ENCODE measurements at regions not wholly inside any gene's neighbourhood (a gene's known extent, or its start where the extent isn't known, plus 50 kb on each side); places are given as distances from the start of the nearest gene placed in this dataset.
"Not testable (repeated sequence)": the region's sequence is repeated elsewhere in the genome, so short reads cannot be mapped to it uniquely, and the experiment has no call there.

DNA sequence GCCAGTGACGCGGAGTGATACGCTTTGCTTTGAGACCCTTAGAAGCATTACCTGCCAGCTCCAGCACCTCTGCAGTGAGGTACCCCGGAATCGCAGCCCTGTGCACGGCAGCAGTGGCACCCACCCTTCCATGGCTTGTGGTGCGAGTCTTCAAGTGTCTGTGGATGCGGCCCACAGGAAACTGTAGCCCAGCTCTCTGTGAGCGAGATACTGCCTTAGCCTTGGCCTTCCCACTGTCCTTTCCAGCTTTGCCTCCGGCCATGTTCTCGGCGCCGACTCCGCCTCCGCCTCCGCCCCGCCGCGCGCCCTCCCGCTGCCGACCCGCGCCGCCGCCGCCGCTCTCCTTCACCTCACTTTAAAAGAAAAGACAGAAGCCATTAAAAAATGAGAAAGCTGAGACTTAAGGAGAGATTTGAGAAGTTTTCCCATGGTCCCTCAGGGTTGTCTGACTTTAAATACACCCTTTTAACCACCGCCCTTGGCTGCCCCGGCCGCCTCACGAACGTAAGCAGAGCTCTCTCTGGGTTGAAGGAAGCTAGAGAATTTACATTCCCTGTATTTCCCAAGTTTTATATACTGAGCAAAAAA lies 78.5 kb upstream of the FAM174B start:
- peak; percentile 34 for ATAC-seq
- H3K4me1 Mint-ChIP-seq: no peaks in the 10 kb centered on the region
- peak overlapping the region; percentile 81 for H3K4me3 Mint-ChIP-seq
- H3K36me3 Mint-ChIP-seq: no peaks in the 10 kb centered on the region
- H3K27ac Mint-ChIP-seq: no peak overlapping the region
- peaks cover 12% of the 10 kb centered on the region for H3K27me3 Mint-ChIP-seq
- no peaks in the 10 kb centered on the region for H3K9me3 Mint-ChIP-seq

DNA sequence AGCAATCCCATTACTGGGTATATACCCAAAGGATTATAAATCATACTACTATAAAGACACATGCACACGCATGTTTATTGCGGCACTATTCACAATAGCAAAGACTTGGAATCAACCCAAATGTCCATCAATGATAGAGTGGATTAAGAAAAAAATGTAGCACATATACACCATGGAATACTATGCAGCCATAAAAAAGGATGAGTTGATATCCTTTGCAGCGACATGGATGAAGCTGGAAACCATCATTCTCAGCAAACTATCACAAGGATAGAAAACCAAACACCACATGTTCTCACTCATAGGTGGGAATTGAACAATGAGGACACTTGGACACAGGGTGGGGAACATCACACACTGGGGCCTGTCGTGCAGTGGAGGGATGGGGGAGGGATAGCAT lies 83.7 kb upstream of the FAM174B start:
- ATAC-seq, H3K27ac Mint-ChIP-seq, H3K4me1 Mint-ChIP-seq, H3K9me3 Mint-ChIP-seq, H3K36me3 Mint-ChIP-seq, H3K4me3 Mint-ChIP-seq, H3K27me3 Mint-ChIP-seq: not testable (repeated sequence)

DNA sequence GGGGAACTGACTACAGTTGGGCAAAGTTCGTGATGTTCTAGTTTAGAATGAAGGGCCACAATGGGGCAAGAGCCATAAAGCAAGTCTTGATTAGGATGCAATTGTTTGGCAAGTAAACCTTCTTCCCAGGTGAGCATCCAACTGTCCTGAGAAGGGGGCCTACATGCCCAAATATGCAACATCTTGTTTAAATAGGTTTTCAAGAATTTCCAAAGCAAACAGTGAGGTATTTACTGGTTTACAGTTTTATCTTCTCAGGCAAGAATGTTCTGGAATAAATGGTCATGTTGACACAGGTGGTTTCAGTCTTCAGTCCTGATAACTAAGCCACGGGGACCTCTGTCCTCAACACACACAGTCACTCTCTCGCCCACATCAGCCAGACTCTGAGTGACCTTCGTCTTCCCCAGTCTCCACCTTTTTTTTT lies 90.3 kb upstream of the FAM174B start:
- ATAC-seq: no peak
- no peaks in the 10 kb centered on the region for H3K4me1 Mint-ChIP-seq
- peaks cover 9% of the 10 kb centered on the region for H3K27me3 Mint-ChIP-seq
- H3K9me3 Mint-ChIP-seq: no peaks in the 10 kb centered on the region
- no peak overlapping the region for H3K4me3 Mint-ChIP-seq
- no peak overlapping the region for H3K27ac Mint-ChIP-seq
- no peaks in the 10 kb centered on the region for H3K36me3 Mint-ChIP-seq

DNA sequence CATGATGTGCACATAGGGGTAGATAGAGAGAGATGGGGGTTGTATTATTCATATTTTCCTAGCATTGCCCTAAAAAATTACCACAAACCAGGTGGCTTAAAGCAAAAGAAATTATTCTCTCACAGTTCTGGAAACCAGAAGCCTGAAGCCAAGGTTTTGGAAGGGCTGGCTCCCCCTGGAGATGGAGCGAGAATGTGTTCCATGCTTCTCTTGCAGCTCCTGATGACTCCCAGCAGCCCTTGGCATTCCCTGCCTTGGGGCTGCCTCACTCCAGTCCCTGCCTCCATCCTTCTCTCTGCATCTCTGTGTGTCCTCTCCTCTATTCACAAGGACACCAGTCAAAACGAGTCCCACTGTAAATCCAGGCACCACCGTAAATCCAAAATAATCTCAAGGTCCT lies 91.5 kb upstream of the FAM174B start:
- no peak overlapping the region for H3K4me3 Mint-ChIP-seq
- no peak overlapping the region for H3K27ac Mint-ChIP-seq
- ATAC-seq: no peak
- peaks cover 9% of the 10 kb centered on the region for H3K27me3 Mint-ChIP-seq
- H3K36me3 Mint-ChIP-seq: no peaks in the 10 kb centered on the region
- no peaks in the 10 kb centered on the region for H3K9me3 Mint-ChIP-seq
- no peaks in the 10 kb centered on the region for H3K4me1 Mint-ChIP-seq

DNA sequence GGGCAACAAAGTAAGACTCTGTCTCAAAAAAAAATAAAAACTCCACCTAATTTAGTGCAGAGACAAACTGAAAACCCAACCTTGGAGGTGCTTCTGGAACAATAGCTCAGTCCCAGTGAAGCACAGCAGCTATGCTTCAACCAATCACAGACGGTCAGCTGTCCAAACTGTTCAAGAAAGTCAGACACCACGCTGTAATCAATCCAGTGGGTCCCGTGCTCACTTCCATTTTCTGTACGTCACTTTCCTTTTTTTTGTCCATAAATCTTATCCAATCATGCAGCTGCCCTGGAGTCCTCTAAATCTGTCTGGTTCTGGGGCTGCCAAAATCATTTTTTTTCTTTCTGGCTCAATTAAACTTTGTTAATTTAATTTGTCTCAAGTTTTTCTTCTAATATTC lies 93.6 kb upstream of the FAM174B start:
- Mint-ChIP-seq H3K4me3 (no peak overlapping the region), H3K27me3 (peaks cover 9% of the 10 kb centered on the region), H3K4me1 (no peaks in the 10 kb centered on the region), H3K9me3 (no peaks in the 10 kb centered on the region), H3K36me3 (no peaks in the 10 kb centered on the region), H3K27ac (no peak overlapping the region)
- no peak for ATAC-seq

DNA sequence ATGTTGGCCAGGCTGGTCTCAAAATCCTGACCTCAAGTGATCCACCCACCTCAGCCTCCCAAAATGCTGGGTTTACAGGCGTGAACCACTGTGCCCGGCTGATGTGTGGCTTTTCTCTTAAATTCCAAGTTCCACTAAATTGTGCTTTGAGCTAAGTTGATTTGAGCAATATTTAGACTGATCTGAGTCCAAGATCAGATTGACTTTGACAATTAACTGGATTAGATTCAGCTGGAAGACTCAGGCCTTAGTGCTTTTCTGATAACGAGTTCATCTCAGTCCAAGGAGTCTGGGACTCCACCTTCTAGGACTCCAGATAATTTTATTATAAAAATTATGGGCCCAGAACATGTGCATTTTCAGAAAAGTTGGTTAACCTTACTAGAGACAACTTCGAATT lies 94.4 kb upstream of the FAM174B start:
- Mint-ChIP-seq H3K4me3 (no peak overlapping the region), H3K27me3 (peaks cover 6% of the 10 kb centered on the region), H3K4me1 (no peaks in the 10 kb centered on the region), H3K36me3 (no peaks in the 10 kb centered on the region), H3K27ac (no peak overlapping the region), H3K9me3 (no peaks in the 10 kb centered on the region)
- no peak for ATAC-seq

DNA sequence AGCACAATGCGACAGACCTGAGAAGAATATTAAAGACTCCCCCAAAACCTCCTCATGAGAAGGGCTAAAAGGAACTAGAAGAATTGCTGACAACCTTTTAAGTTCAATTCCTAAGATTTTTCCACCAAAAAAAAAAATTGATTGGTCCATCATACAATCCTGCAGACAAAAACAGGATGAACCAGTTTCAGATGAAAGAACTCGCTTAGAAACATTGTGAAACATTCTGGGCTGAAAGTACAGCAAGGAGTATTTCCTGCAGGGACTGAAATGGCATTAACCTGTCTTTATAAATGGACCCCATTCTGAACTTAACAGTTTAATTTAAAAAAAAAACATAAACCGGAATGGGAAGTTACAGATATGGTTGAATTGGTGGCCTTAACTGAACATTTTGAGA lies 96.0 kb upstream of the FAM174B start:
- Mint-ChIP-seq H3K27ac (no peak overlapping the region), H3K9me3 (no peaks in the 10 kb centered on the region), H3K4me1 (no peaks in the 10 kb centered on the region), H3K27me3 (no peaks in the 10 kb centered on the region), H3K4me3 (no peak overlapping the region), H3K36me3 (no peaks in the 10 kb centered on the region)
- no peak for ATAC-seq

DNA sequence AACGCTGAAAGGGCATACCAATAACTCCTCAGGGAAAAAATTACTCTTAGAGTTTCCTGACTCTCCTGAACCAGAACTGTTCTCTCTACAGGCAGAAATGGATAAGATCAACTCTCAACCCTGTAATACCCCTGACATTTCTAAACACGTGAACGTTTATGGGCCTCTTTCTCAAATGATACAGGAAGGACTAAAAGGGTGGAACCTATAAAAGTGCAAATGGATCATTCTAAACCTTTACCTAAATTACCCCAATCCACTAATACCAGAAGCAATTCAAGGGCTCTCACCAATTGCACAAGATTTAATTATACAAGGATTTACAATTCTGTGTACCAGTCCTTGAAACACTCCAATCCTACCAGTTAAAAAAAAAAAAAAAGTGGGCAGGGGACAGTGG lies 98.0 kb upstream of the FAM174B start:
- no peaks in the 10 kb centered on the region for H3K4me1 Mint-ChIP-seq
- H3K4me3 Mint-ChIP-seq: no peak overlapping the region
- peaks cover 8% of the 10 kb centered on the region for H3K27me3 Mint-ChIP-seq
- no peaks in the 10 kb centered on the region for H3K9me3 Mint-ChIP-seq
- ATAC-seq: no peak
- H3K27ac Mint-ChIP-seq: no peak overlapping the region
- no peaks in the 10 kb centered on the region for H3K36me3 Mint-ChIP-seq

DNA sequence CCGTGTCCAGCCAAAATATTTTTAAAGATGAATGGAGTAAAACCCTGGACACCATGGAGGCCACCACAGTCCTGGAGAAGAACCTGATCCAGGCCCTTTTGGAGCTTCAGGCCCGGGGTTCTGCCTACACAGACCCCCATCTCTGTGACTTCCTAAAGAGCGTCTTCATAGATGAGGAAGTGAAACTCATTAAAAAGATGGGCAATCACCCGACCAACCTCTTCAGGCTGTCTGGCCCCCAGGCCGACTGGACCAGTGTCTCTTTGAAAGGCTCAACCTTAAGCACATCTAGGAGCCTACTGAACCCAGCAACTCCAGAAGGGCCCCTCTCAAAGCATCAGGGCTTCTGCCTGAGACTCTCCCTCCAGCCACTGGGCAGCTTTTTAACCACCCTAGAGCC lies 107.9 kb upstream of the FAM174B start:
- no peaks in the 10 kb centered on the region for H3K4me1 Mint-ChIP-seq

DNA sequence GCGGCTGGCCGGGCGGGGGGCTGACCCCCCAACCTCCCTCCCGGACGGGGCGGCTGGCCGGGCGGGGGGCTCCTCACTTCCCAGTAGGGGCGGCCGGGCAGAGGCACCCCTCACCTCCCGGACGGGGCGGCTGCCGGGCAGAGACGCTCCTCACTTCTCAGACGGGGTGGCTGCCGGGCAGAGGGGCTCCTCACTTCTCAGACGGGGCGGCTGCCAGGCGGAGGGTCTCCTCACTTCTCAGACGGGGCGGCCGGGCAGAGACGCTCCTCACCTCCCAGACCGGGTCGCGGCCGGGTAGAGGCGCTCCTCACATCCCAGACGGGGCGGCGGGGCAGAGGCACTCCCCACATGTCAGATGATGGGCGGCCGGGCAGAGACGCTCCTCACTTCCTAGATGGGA lies 112.6 kb upstream of the FAM174B start:
- not testable (repeated sequence) for H3K27ac Mint-ChIP-seq, H3K36me3 Mint-ChIP-seq, ATAC-seq, H3K4me1 Mint-ChIP-seq, H3K27me3 Mint-ChIP-seq, H3K4me3 Mint-ChIP-seq, H3K9me3 Mint-ChIP-seq

More for the DNA sequence above, 107.9 kb upstream of the FAM174B start:
- Mint-ChIP-seq H3K27me3 (no peaks in the 10 kb centered on the region), H3K9me3 (peaks cover 3% of the 10 kb centered on the region), H3K4me3 (no peak overlapping the region), H3K36me3 (no peaks in the 10 kb centered on the region), H3K27ac (no peak overlapping the region)
- ATAC-seq: peak; percentile 20

DNA sequence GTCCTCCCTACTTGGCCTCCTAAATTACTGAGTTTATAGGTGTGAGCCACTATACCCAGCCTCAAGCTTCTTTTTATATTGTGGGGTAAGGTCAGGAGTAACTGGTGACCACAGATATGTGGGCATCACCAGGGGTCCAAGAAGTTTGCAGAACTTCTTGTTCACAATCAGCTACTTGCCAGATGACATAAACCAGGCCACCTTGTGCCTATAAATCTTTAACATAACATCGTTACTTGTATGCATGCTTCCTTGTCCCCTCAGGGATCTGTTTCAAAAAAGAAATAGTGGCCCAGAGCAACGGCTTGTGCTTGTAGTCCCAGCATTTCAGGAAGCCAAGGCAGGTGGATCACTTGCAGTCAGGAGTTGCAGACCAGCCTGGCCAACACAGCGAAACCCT lies 115.1 kb upstream of the FAM174B start:
- no peak for ATAC-seq
- no peak overlapping the region for H3K27ac Mint-ChIP-seq
- H3K4me3 Mint-ChIP-seq: no peak overlapping the region
- H3K4me1 Mint-ChIP-seq: no peaks in the 10 kb centered on the region
- H3K27me3 Mint-ChIP-seq: no peaks in the 10 kb centered on the region
- H3K36me3 Mint-ChIP-seq: no peaks in the 10 kb centered on the region
- peaks cover 3% of the 10 kb centered on the region for H3K9me3 Mint-ChIP-seq

DNA sequence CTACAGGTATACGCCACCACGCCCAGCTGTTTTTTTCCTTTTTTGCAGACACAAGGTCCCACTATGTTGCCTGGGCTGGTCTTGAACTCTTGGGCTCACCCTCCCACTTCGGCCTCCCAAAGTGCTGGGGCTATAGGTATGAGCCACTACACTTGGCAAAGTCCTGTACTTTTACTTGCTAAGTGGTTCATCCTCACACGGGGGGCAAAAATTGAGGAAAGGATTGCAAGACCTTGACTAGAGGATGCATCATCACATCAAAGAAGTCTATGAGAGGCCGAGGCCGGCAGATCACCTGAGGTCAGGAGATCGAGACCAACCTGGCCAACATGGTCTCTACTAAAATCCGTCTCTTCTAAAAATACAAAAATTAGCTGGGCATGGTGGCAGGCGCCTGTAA lies 116.5 kb upstream of the FAM174B start:
- Mint-ChIP-seq H3K4me1 (no peaks in the 10 kb centered on the region), H3K36me3 (no peaks in the 10 kb centered on the region), H3K4me3 (no peak overlapping the region), H3K27me3 (no peaks in the 10 kb centered on the region), H3K9me3 (peaks cover 3% of the 10 kb centered on the region), H3K27ac (no peak overlapping the region)
- ATAC-seq: no peak

DNA sequence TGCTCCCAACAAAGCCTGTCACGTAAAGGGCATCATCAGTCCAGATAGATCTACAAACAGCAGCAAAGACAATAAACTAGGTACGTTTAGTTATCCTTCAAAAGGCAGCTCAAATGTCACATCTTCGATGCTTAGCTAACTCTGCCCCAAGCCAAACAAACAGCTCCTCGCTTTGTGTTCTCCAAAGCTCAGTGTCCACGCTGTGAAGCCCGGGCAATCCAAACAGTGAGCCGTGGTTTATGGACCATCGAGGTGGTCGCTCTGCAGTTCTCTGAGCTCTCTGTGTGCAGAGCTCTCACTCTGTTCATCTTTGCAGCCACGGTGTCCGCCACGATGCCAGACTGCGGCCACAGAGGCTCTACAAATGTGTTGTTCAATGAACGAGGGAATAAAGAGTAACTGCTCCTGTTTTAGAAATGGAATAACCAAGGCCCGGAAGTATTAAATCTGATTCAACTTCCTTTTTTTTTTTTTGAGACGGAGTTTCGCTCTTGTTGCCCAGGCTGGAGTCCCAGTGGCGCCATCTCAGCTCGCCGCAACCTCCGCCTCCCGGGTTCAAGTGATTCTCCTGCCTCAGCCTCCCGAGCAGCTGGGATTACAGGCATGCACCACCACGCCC lies 117.2 kb upstream of the FAM174B start:
- no peak overlapping the region for H3K27ac Mint-ChIP-seq
- no peak overlapping the region for H3K4me3 Mint-ChIP-seq
- H3K4me1 Mint-ChIP-seq: no peaks in the 10 kb centered on the region
- peaks cover 3% of the 10 kb centered on the region for H3K9me3 Mint-ChIP-seq
- ATAC-seq: no peak
- no peaks in the 10 kb centered on the region for H3K27me3 Mint-ChIP-seq
- no peaks in the 10 kb centered on the region for H3K36me3 Mint-ChIP-seq

DNA sequence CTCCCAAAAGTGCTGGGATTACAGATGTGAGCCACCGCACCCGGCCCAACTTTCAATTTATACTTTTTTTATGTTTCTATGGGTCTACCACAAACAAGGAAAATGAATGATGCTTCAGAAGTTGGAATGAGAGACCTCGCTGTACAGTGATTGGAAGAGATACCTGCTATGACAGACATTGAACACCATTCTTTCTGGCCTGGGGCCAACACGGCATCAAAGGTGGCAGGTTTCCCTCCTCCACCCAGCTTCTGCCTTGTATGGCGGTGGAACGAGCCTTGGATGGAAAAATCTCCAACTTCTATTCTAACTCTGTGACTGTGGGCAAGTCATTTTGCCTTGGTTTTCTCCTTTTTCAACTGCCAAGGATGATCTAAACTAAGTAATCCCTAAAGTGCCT lies 117.8 kb upstream of the FAM174B start:
- H3K27me3 Mint-ChIP-seq: no peaks in the 10 kb centered on the region
- no peak overlapping the region for H3K27ac Mint-ChIP-seq
- ATAC-seq: no peak
- H3K36me3 Mint-ChIP-seq: no peaks in the 10 kb centered on the region
- H3K9me3 Mint-ChIP-seq: peaks cover 3% of the 10 kb centered on the region
- no peaks in the 10 kb centered on the region for H3K4me1 Mint-ChIP-seq
- H3K4me3 Mint-ChIP-seq: no peak overlapping the region

DNA sequence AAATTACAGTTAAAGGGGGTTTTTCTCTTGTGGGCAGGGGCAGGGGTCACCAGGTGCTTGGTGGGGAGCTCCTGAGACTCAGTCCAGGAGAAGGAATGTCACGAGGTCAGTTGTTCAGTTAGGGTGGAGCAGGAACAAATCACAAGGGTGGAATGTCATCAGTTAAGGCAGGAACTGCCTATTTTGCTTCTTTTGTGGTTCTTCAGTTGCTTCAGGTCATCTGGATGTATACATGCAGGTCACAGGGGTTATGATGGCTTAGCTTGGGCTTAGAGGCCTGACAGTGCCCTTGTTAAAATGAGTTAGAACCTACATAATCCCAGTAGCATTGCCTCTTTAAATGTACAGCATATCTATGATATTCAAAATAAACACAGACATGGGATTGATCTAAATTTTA lies 120.2 kb upstream of the CHD2 start:
- Mint-ChIP-seq H3K27me3 (no peaks in the 10 kb centered on the region), H3K4me1 (no peaks in the 10 kb centered on the region), H3K4me3 (no peak overlapping the region), H3K36me3 (peaks cover 11% of the 10 kb centered on the region), H3K9me3 (peaks cover 8% of the 10 kb centered on the region), H3K27ac (no peak overlapping the region)
- ATAC-seq: no peak

DNA sequence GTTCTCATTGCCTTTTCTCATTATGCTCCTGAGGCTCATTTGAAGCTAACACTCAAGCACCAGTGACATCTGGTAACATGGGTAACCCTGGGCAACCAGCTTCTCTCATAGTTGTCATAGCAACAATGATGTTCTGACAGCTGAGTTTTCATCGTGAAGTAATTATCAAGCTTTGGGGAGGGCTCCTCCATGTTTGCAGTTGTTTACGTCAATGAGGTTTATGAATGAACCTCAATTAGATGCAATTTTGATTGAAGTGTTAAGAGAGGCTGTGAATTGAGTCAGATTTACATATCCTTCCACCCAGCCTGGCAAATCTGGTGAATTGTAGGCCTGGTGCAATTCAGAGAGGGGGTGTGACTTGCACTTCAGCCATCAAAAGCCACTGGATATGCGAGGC lies 119.3 kb upstream of the CHD2 start:
- no peak overlapping the region for H3K4me3 Mint-ChIP-seq
- ATAC-seq: no peak

More for the DNA sequence above, 119.3 kb upstream of the CHD2 start:
- Mint-ChIP-seq H3K9me3 (peaks cover 8% of the 10 kb centered on the region), H3K4me1 (no peaks in the 10 kb centered on the region), H3K27ac (no peak overlapping the region), H3K27me3 (no peaks in the 10 kb centered on the region), H3K36me3 (peaks cover 15% of the 10 kb centered on the region)
